Muscle layer of colon (tissue), 2 donors: ENCODE measurements at regions not wholly inside any gene's neighbourhood (a gene's known extent, or its start where the extent isn't known, plus 50 kb on each side); places are given as distances from the start of the nearest gene placed in this dataset.
"Not testable (repeated sequence)": the region's sequence is repeated elsewhere in the genome, so short reads cannot be mapped to it uniquely, and the experiment has no call there.

Experiments
- H3K27ac ChIP-seq: one replicate; pipeline ENCODE4 v1.7.0; 2013; ENCODE audit warnings: low read depth, mild to moderate bottlenecking, low read length, moderate library complexity
- H3K27me3 ChIP-seq, 2 donors: one replicate each; pipeline ENCODE4 v1.7.0; 2013; ENCODE audit warnings: low read length in 2 of 2, mild to moderate bottlenecking in 2 of 2; ENCODE audit not compliant: insufficient read depth in 2 of 2, control insufficient read depth in 1 of 2
- H3K36me3 ChIP-seq: one replicate; pipeline ENCODE4 v1.7.0; 2013; ENCODE audit warnings: mild to moderate bottlenecking, low read length; ENCODE audit not compliant: insufficient read depth
- H3K4me1 ChIP-seq: one replicate; pipeline ENCODE4 v1.7.0; 2013; ENCODE audit warnings: mild to moderate bottlenecking, low read length; ENCODE audit not compliant: insufficient read depth
- H3K4me3 ChIP-seq, 2 donors: one replicate each; pipeline ENCODE4 v1.7.0; 2013; ENCODE audit warnings: low read length in 2 of 2, low read depth in 1 of 2, mild to moderate bottlenecking in 1 of 2, moderate library complexity in 1 of 2
- H3K9ac ChIP-seq: one replicate; pipeline ENCODE4 v1.7.0; 2013; ENCODE audit warnings: low read length
- H3K9me3 ChIP-seq: one replicate; pipeline ENCODE4 v1.7.0; 2013; ENCODE audit warnings: mild to moderate bottlenecking, low read length
- donor health status: abdominal sarcoma.
- donor health status: Adenocarcinoma of cecum.

DNA sequence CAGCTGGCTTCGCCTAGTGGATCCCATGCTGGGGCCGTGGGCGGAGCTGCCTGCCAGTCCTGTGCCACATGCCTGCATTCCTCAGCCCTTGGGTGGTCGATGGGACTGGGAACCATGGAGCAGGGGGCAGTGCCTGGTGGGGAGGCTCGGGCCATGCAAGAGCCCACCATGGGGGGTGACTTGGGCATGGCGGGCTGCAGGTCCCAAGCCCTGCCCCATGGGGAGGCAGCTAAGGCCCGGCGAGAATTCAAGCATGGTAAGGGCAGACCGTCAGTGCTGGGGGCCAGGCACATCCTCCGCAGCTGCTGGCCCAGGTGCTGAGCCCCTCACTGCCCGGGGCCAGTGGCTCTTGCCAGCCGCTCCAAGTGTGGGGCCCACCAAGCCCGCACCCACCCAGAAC, 262.6 kb downstream of the CENPC start:
- Histone ChIP-seq H3K4me1 (no peaks in the 10 kb centered on the region), H3K9me3 (no peaks in the 10 kb centered on the region), H3K36me3 (no peaks in the 10 kb centered on the region), H3K27ac (no peak overlapping the region), H3K27me3 (no peaks in the 10 kb centered on the region), H3K4me3 (no peak overlapping the region), H3K9ac (no peak overlapping the region)

DNA sequence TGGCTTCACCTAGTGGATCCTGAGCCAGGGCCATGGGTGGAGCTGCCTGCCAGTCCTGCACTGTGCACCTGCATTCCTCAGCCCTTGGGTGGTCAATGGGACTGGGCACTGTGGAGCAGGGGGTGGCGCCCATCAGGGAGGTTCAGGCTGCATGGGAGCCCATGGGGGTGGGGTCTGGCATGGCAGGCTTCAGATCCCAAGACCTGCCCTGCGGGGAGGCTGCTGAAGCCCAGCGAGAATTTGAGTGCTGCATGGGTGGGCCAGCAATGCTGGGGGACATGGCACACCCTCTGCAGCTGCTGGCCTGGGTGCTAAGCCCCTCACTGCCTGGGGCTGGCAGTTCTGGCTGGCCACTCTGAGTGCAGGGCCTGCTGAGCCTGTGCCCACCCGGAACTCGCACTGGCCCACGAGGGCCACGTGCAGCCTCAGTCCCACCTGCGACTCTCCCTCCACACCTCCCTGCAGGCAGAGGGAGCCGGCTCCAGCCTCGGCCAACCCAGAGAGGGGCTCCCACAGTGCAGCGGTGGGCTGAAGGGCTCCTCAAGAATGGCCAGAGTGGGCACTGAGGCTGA, 270.0 kb downstream of the CENPC start:
- Histone ChIP-seq H3K4me1 (no peaks in the 10 kb centered on the region), H3K27ac (no peak overlapping the region), H3K36me3 (no peaks in the 10 kb centered on the region), H3K4me3 (no peak overlapping the region), H3K27me3 (no peaks in the 10 kb centered on the region), H3K9me3 (no peaks in the 10 kb centered on the region), H3K9ac (no peak overlapping the region)

GRCh38 chr4:67274671-67275070, 270.6 kb downstream of the CENPC start:
- not testable (repeated sequence) for H3K9me3 ChIP-seq, H3K4me1 ChIP-seq, H3K4me3 ChIP-seq, H3K27me3 ChIP-seq, H3K9ac ChIP-seq, H3K27ac ChIP-seq, H3K36me3 ChIP-seq

- Histone ChIP-seq H3K36me3 (no peaks in the 10 kb centered on the region), H3K9me3 (no peaks in the 10 kb centered on the region), H3K4me3 (no peak overlapping the region), H3K27ac (no peak overlapping the region), H3K9ac (no peak overlapping the region), H3K27me3 (no peaks in the 10 kb centered on the region), H3K4me1 (no peaks in the 10 kb centered on the region)
These were observed 271.6 kb downstream of the CENPC start for GRCh38 chr4:67273666-67274065.

GRCh38 chr4:67261971-67262370, 283.3 kb downstream of the CENPC start:
- no peak overlapping the region for H3K4me3 ChIP-seq
- no peaks in the 10 kb centered on the region for H3K4me1 ChIP-seq
- H3K27ac ChIP-seq = no peak overlapping the region
- H3K9me3 ChIP-seq = no peaks in the 10 kb centered on the region
- H3K27me3 ChIP-seq = no peaks in the 10 kb centered on the region
- H3K9ac ChIP-seq = no peak overlapping the region
- no peaks in the 10 kb centered on the region for H3K36me3 ChIP-seq

- Histone ChIP-seq H3K27me3 (no peaks in the 10 kb centered on the region), H3K4me1 (no peaks in the 10 kb centered on the region), H3K27ac (no peak overlapping the region), H3K36me3 (no peaks in the 10 kb centered on the region), H3K4me3 (no peak overlapping the region), H3K9me3 (no peaks in the 10 kb centered on the region), H3K9ac (no peak overlapping the region)
These were observed 288.8 kb downstream of the CENPC start for GRCh38 chr4:67256388-67257043.

DNA sequence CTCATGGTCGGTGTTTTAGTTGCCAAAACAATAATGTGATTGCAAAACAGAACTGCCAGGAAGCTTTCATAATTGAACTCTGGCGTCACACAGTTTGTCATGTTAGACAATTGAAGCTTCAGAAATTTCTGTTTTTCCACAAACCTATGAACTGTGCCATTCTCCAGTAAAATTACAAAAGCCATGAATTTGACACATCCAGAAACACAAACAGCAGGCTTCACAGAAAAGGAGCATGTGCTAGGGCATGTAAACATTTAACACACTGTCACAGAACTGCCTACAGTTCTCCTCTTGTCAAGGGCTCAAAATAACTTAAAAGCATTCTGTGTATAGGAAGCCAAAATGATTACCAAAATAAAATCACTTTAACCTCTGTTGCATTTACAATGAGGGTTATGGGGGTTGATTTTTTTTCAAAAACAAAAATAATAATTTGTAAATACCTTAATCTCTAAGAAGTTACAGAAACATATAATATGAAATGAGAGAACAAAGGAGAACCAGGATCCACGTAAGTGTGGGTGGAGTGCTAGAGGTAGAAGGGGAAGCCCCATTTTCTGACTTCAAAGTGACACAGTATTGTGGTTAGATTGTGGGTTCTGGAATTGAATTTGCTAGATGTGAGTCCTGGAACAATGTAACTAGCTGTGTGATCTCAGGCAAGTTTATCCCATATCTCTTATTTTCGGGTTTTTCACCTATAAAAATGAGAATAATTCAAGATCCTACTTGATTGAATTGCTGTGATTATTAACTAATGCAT, 295.0 kb downstream of the CENPC start:
- Histone ChIP-seq H3K27me3 (no peaks in the 10 kb centered on the region), H3K4me1 (no peaks in the 10 kb centered on the region), H3K9me3 (no peaks in the 10 kb centered on the region), H3K36me3 (no peaks in the 10 kb centered on the region), H3K9ac (no peak overlapping the region), H3K4me3 (no peak overlapping the region), H3K27ac (no peak overlapping the region)

GRCh38 chr4:67236788-67237187, 308.5 kb downstream of the CENPC start:
- Histone ChIP-seq H3K4me3 (no peak overlapping the region), H3K4me1 (no peaks in the 10 kb centered on the region), H3K27me3 (no peaks in the 10 kb centered on the region), H3K36me3 (no peaks in the 10 kb centered on the region), H3K27ac (no peak overlapping the region), H3K9me3 (no peaks in the 10 kb centered on the region), H3K9ac (no peak overlapping the region)

DNA sequence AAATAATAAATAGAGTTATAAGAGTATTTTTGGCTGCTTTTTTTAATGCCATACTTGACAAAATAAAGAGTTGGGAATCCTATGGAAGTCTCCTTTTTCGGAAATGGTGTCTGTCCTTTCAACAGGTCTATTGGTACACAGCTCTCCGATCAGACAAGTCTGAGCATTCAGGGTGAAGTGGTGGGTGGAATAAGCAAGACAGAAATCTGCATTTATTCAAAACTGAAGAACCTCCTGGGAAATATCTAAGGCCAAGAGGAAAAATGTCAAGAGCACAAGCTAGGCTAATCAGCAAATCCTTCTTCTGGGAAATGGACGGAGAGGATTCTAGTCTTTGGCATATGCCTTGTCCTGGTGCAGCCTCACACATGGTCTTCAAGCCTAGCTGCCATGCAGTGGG, 309.0 kb downstream of the CENPC start:
- H3K27me3 ChIP-seq = no peaks in the 10 kb centered on the region
- no peaks in the 10 kb centered on the region for H3K36me3 ChIP-seq
- H3K4me1 ChIP-seq = no peaks in the 10 kb centered on the region
- no peaks in the 10 kb centered on the region for H3K9me3 ChIP-seq
- no peak overlapping the region for H3K4me3 ChIP-seq
- no peak overlapping the region for H3K27ac ChIP-seq
- no peak overlapping the region for H3K9ac ChIP-seq

GRCh38 chr4:67234296-67234695, 311.0 kb downstream of the CENPC start:
- Histone ChIP-seq H3K9ac (no peak overlapping the region), H3K36me3 (no peaks in the 10 kb centered on the region), H3K27ac (no peak overlapping the region), H3K4me3 (no peak overlapping the region), H3K4me1 (no peaks in the 10 kb centered on the region), H3K27me3 (no peaks in the 10 kb centered on the region), H3K9me3 (no peaks in the 10 kb centered on the region)

DNA sequence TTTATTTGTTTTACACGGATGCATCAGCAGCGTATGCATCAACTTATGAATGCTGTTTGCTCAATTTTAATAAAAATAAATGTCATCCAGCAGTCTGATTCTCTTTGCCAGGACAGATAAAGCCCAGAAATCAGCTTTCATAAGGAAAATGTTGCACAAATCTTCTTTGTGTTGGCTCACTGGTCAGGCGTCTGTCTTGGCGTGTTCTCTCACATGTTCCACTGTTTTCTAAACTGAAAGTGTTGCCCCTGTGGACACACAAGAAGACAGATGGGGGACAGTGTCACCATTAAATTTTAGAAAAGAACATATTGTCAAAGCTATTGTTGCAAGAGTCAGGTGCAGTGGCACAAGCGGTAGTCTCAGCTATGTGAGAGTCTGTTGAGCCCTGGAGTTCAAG, 316.2 kb downstream of the CENPC start:
- no peaks in the 10 kb centered on the region for H3K9me3 ChIP-seq
- no peaks in the 10 kb centered on the region for H3K27me3 ChIP-seq
- no peak overlapping the region for H3K4me3 ChIP-seq
- H3K27ac ChIP-seq = no peak overlapping the region
- no peaks in the 10 kb centered on the region for H3K4me1 ChIP-seq
- H3K36me3 ChIP-seq = no peaks in the 10 kb centered on the region
- H3K9ac ChIP-seq = no peak overlapping the region

- H3K27ac ChIP-seq = no peak overlapping the region
- no peak overlapping the region for H3K9ac ChIP-seq
- no peaks in the 10 kb centered on the region for H3K36me3 ChIP-seq
- H3K9me3 ChIP-seq = no peaks in the 10 kb centered on the region
- no peaks in the 10 kb centered on the region for H3K4me1 ChIP-seq
- H3K4me3 ChIP-seq = no peak overlapping the region
- H3K27me3 ChIP-seq = no peaks in the 10 kb centered on the region
These were observed 324.4 kb downstream of the CENPC start for GRCh38 chr4:67220861-67221260.
